ENCODE measurements at regions not wholly inside any gene's neighbourhood (a gene's known extent, or its start where the extent isn't known, plus 50 kb on each side); places are given as distances from the start of the nearest gene placed in this dataset.

DNA sequence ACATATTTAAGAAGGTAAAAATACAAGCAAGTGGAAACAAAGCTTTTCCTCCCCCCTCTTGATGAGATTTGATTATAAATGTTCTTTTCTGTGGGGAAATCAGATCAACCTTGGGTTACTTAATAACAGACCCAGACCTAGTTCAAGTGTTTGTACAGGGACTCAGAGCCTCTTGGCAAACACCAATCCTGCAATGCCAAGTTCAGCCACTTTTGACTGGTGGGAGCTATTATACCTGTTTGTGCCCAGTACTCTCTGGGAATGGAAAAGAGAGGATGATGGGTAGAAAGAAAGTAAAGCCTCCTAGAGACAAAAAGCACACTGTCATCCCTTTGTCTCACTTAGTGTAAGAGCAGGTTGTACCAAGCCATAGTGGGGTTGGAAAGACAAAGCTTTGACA, 63.8 kb upstream of the EPHA4 start:
- TF ChIP-seq USF2 (IDR thresholded peaks at IDR 0.05; ENCODE audit: low read length) (no peak), SIX5 (IDR thresholded peaks at IDR 0.05; ENCODE audit: low read depth, low read length) (no peak), GTF2F1 (IDR thresholded peaks at IDR 0.05; ENCODE audit: borderline replicate concordance, low read depth, low read length) (no peak), CTCF (IDR thresholded peaks at IDR 0.05; ENCODE audit: control extremely low read depth in 1 of 3, insufficient read depth in 1 of 3, low read depth in 1 of 3, low read length in 3 of 3) (peak in 2 of 3 experiments; percentile 9 to 27; a peak in 1 of 4 replicates)

Data from H1 (cell line).